K562 (cell line): ENCODE measurements at regions not wholly inside any gene's neighbourhood (a gene's known extent, or its start where the extent isn't known, plus 50 kb on each side); places are given as distances from the start of the nearest gene placed in this dataset.

Experiments
- ATAC-seq: fragments of 200-7000 bp; cut with Tn5 transposase; 3 replicates; pipeline ENCODE4 v1.9.1; 2020; ENCODE audit warnings: moderate library complexity
- BruUV-seq: library from RNA; stranded (reverse); fragments of 400-500 nt; replicated peaks from 2 replicates; lab custom pipeline; 2021; lab: Mats Ljungman, UMichigan
- CTCF ChIA-PET: fragments of 300-600 bp; formaldehyde crosslinking; extraction: SDS; loops from one replicate; lab custom pipeline; 2021; ENCODE audit warnings: low intra/inter-chr PET ratio; lab: Yijun Ruan, JAX
- POLR2A ChIA-PET: fragments of 300-600, 350-650 bp; sonication (Branson Sonifier 250); formaldehyde crosslinking; extraction: SDS; loops from one replicate; lab custom pipeline; 2021; ENCODE audit warnings: antibody characterized with exemption, inconsistent platforms; lab: Yijun Ruan, JAX
- DNase-seq, 4 experiments: peaks; one replicate each; pipeline versions ENCODE4 v3.0.0 to v3.0.0-alpha.2; 2011 to 2018; ENCODE audit warnings: low spot score in 3 of 4, mixed read lengths in 3 of 4; ENCODE audit errors: extremely low read depth in 1 of 4
- FAIRE-seq: peaks from 2 replicates; lab custom pipeline; 2011; peaks lifted over from hg19 to GRCh38; lab: Jason Lieb, UNC
- H2AFZ ChIP-seq: 2 replicates; pipeline ENCODE4 v1.6.0; 2011; ENCODE audit warnings: low read depth, low read length, control low read depth, inconsistent platforms
- H3K27ac ChIP-seq: fragments of 200-600 bp; 3 replicates; pipeline ENCODE4 v1.8.0; 2011; ENCODE audit warnings: low read depth, mild to moderate bottlenecking, control low read depth, inconsistent platforms, low read length, moderate library complexity, mixed read lengths; ENCODE audit errors: extremely low read depth
- H3K27me3 ChIP-seq, 2 experiments: fragments of 300-600 bp in 1 of 2; 2 replicates in 1 of 2; 3 replicates in 1 of 2; pipeline versions ENCODE4 v1.6.0 to v1.8.0; 2011; ENCODE audit warnings: inconsistent platforms in 2 of 2, low read length in 2 of 2, mild to moderate bottlenecking in 1 of 2, mixed read lengths in 1 of 2, moderate library complexity in 1 of 2; ENCODE audit not compliant: control insufficient read depth in 2 of 2, insufficient read depth in 2 of 2
- H3K36me3 ChIP-seq: fragments of 300-600 bp; 3 replicates; pipeline ENCODE4 v1.8.0; 2011; ENCODE audit warnings: mild to moderate bottlenecking, low read length, inconsistent platforms; ENCODE audit not compliant: control insufficient read depth, insufficient read depth
- H3K4me1 ChIP-seq, 2 experiments: fragments of 200-600 bp in 1 of 2; replicated peaks in 1 of 2; 2 replicates in 1 of 2; 3 replicates in 1 of 2; pipeline versions ENCODE4 v1.5.1 to v1.8.0; 2011; ENCODE audit warnings: inconsistent platforms in 2 of 2, low read length in 2 of 2, mild to moderate bottlenecking in 1 of 2, mixed read lengths in 1 of 2, moderate library complexity in 1 of 2; ENCODE audit not compliant: control insufficient read depth in 2 of 2, insufficient read depth in 2 of 2
- H3K4me2 ChIP-seq: 2 replicates; pipeline ENCODE4 v1.6.1; 2011; ENCODE audit warnings: low read length, control low read depth, inconsistent platforms, mixed read lengths; ENCODE audit not compliant: insufficient read depth
- H3K4me3 ChIP-seq: fragments of 200-600 bp; sonication (generic), shearing (Covaris generic); 2 replicates; pipeline ENCODE4 v1.5.1; 2016; ENCODE audit warnings: control low read depth, inconsistent platforms
- H3K79me2 ChIP-seq: fragments of 200-600 bp; 3 replicates; pipeline ENCODE4 v1.8.0; 2011; ENCODE audit warnings: low read length, inconsistent platforms; ENCODE audit not compliant: control insufficient read depth, insufficient read depth
- H3K9ac ChIP-seq, 2 experiments: 2 replicates each; pipeline versions ENCODE4 v1.6.0 to v1.6.1; 2011; ENCODE audit warnings: low read depth in 2 of 2, low read length in 2 of 2, control low read depth in 1 of 2, inconsistent platforms in 1 of 2, mild to moderate bottlenecking in 1 of 2, mixed read lengths in 1 of 2; ENCODE audit not compliant: insufficient read depth in 1 of 2
- H3K9me1 ChIP-seq: one replicate; pipeline ENCODE4 v1.6.0; 2011; ENCODE audit warnings: inconsistent platforms, mild to moderate bottlenecking, low read length, moderate library complexity; ENCODE audit not compliant: control insufficient read depth, insufficient read depth
- H3K9me3 ChIP-seq: replicated peaks from 2 replicates; pipeline ENCODE4 v1.5.1; 2011; ENCODE audit warnings: low read depth, low read length, inconsistent platforms; ENCODE audit not compliant: control insufficient read depth, insufficient read depth
- H4K20me1 ChIP-seq: replicated peaks from 2 replicates; pipeline ENCODE4 v1.6.1; 2011; ENCODE audit warnings: low read length, inconsistent platforms, mixed read lengths; ENCODE audit not compliant: control insufficient read depth, insufficient read depth
- ARHGAP35 ChIP-seq: fragments of 450-650 bp; IDR thresholded peaks from 2 replicates; pipeline ENCODE4 v1.6.1; 2018; ENCODE audit not compliant: partially characterized antibody
- E2F5 ChIP-seq: sonication (generic); formaldehyde crosslinking; IDR thresholded peaks from 2 replicates; pipeline ENCODE4 v1.8.0; 2022; ENCODE audit warnings: mild to moderate bottlenecking, missing genetic modification reagents
- L3MBTL2 ChIP-seq: fragments of 450-650 bp; IDR thresholded peaks from 2 replicates; pipeline ENCODE4 v1.6.1; 2016; ENCODE audit warnings: mild to moderate bottlenecking, moderate library complexity
- NCOA4 ChIP-seq: fragments of 450-650 bp; IDR thresholded peaks from 2 replicates; pipeline ENCODE4 v1.6.1; 2018; ENCODE audit warnings: mild to moderate bottlenecking; ENCODE audit not compliant: partially characterized antibody
- POLR2A ChIP-seq: fragments of 450-650 bp; conservative IDR thresholded peaks from 2 replicates; pipeline ENCODE4 v1.6.1; 2016
- ZNF766 ChIP-seq: fragments of 200-800 bp; sonication (Bioruptor generic); conservative IDR thresholded peaks from 2 replicates; pipeline ENCODE4 v1.6.1; 2016; ENCODE audit warnings: missing genetic modification characterization, missing compliant biosample characterization
- ZNF77 ChIP-seq: fragments of 250-450 bp; sonication (Bioruptor Pico); IDR thresholded peaks from 2 replicates; pipeline ENCODE4 v1.5.0; 2020
- ZZZ3 ChIP-seq: fragments of 450-650 bp; IDR thresholded peaks from 2 replicates; pipeline ENCODE4 v1.6.1; 2016; ENCODE audit warnings: antibody characterized with exemption, mild to moderate bottlenecking, moderate library complexity
- WGBS: fragments of 100-300 bp; shearing (Covaris generic); methylation state at CpG from one replicate; pipeline ENCODE4 v1.1.6; 2016; ENCODE audit warnings: low coverage, mixed read lengths; ENCODE audit not compliant: insufficient coverage; ENCODE audit errors: missing lambda C conversion rate; 5-methylcytosine and 5-hydroxymethylcytosine counted together
- in situ Hi-C: fragments of 300-500 bp; cut with MboI; formaldehyde crosslinking; loops from 4 replicates; pipeline ENCODE4 v1.15.0; 2018; ENCODE audit warnings: inconsistent platforms, mixed read lengths
- intact Hi-C: fragments of 100-400 bp; cut with micrococcal nuclease; formaldehyde crosslinking; loops from 2 replicates; pipeline ENCODE4 v1.14.2; 2022
- TF ChIP-seq, protein P1 (sequence below): fragments of 250-450 bp; sonication (Bioruptor Pico); IDR thresholded peaks from 2 replicates; pipeline ENCODE4 v1.9.0; 2021; ENCODE audit warnings: mild to moderate bottlenecking
- TF ChIP-seq, protein P2 (sequence below): sonication (generic); formaldehyde crosslinking; IDR thresholded peaks from 2 replicates; pipeline ENCODE4 v1.8.1; 2023; ENCODE audit warnings: mild to moderate bottlenecking, missing genetic modification reagents

DNA sequence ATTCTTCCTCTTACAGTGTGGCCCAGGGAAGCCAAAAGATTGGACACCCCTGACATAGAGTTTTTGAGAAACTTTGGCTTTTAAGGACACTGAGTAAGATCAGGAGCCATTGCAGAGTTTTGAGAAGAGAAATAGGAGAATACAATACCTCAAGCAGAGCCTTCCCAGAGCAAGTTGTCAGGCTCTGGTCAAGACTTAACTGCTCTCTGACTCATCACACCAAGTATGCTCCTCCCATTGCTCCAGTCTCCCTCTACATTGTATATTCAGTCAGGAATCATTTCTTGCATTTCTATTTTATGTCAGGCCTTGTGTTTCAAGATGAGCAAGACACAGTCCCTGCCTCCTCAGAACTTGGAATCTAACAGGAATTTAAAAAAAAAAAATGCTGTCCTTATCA is 176.4 kb upstream of the FMR1 start (continued):
- TF ChIP-seq, protein P1, sequence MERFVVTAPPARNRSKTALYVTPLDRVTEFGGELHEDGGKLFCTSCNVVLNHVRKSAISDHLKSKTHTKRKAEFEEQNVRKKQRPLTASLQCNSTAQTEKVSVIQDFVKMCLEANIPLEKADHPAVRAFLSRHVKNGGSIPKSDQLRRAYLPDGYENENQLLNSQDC = no peak

GRCh38 chrX:147736045-147736444 is 175.7 kb upstream of the FMR1 start:
- H3K4me1 ChIP-seq = no peaks in the 10 kb centered on the region
- no peak for TF ChIP-seq ZNF77 (CRISPR knock-in tag)
- TF ChIP-seq NCOA4 = no peak
- no peak for TF ChIP-seq ARHGAP35
- TF ChIP-seq ZZZ3 = no peak
- no peak for TF ChIP-seq ZNF766 (CRISPR knock-in tag)
- TF ChIP-seq L3MBTL2 = no peak
- no peak for TF ChIP-seq E2F5 (CRISPR knock-in tag)
- no peak for TF ChIP-seq POLR2A
- TF ChIP-seq, protein P2, sequence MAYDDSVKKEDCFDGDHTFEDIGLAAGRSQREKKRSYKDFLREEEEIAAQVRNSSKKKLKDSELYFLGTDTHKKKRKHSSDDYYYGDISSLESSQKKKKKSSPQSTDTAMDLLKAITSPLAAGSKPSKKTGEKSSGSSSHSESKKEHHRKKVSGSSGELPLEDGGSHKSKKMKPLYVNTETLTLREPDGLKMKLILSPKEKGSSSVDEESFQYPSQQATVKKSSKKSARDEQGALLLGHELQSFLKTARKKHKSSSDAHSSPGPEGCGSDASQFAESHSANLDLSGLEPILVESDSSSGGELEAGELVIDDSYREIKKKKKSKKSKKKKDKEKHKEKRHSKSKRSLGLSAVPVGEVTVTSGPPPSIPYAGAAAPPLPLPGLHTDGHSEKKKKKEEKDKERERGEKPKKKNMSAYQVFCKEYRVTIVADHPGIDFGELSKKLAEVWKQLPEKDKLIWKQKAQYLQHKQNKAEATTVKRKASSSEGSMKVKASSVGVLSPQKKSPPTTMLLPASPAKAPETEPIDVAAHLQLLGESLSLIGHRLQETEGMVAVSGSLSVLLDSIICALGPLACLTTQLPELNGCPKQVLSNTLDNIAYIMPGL (CRISPR knock-in tag) = no peak
- TF ChIP-seq, all 486 proteins: peak for 0
- Histone ChIP-seq H3K4me2 (no peak overlapping the region), H3K27me3 (no peaks in the 10 kb centered on the region), H3K9ac (no peak overlapping the region), H3K9me1 (no peaks in the 10 kb centered on the region), H3K4me3 (no peak overlapping the region), H2AFZ (no peak overlapping the region), H3K79me2 (no peaks in the 10 kb centered on the region), H3K36me3 (no peaks in the 10 kb centered on the region), H4K20me1 (no peaks in the 10 kb centered on the region), H3K9me3 (no peaks in the 10 kb centered on the region), H3K27ac (no peak overlapping the region)
- in situ Hi-C loops (no loop called here), intact Hi-C loops (no loop called here)
- POLR2A ChIA-PET = no interaction called here
- FAIRE-seq (no peak), ATAC-seq (no peak), DNase-seq (no peak)
- WGBS = 5% methylated on average over 4 of the region's 5 CpGs
- CTCF ChIA-PET = no interaction called here
- BruUV-seq = no TSS peak
